Inflammatory macrophage treated with lipopolysaccharide for 4 hours (primary cell): ENCODE measurements at regions not wholly inside any gene's neighbourhood (a gene's known extent, or its start where the extent isn't known, plus 50 kb on each side); places are given as distances from the start of the nearest gene placed in this dataset.
A peak's percentile ranks its signal among the peaks of the same experiment; 100 is the strongest.

ENCODE experiments used
- DNase-seq: peaks from one replicate; pipeline ENCODE4 v3.0.0-alpha.2; 2020

GRCh38 chr13:53732664-53733063 is 704.1 kb downstream of the OLFM4 start:
- DNase-seq: no peak

GRCh38 chr13:53743906-53744305 is 715.3 kb downstream of the OLFM4 start:
- DNase-seq: no peak

- DNase-seq: no peak
Observed at GRCh38 chr13:53747825-53748224, 719.2 kb downstream of the OLFM4 start.

GRCh38 chr13:53749306-53749705 is 720.7 kb downstream of the OLFM4 start:
- DNase-seq: no peak

- no peak for DNase-seq
Observed at GRCh38 chr13:53759016-53759415, 730.4 kb downstream of the OLFM4 start.

- DNase-seq: no peak
Observed at GRCh38 chr13:53775807-53776206, 747.2 kb downstream of the OLFM4 start.

GRCh38 chr13:53778937-53779336 is 750.3 kb downstream of the OLFM4 start:
- no peak for DNase-seq

GRCh38 chr13:53781941-53782340 is 753.3 kb downstream of the OLFM4 start:
- no peak for DNase-seq

GRCh38 chr13:53782488-53782961 is 753.9 kb downstream of the OLFM4 start:
- DNase-seq: peak; percentile 51

GRCh38 chr13:53783471-53783870 is 754.9 kb downstream of the OLFM4 start:
- no peak for DNase-seq

GRCh38 chr13:53788286-53788685 is 759.7 kb downstream of the OLFM4 start:
- DNase-seq: no peak

- DNase-seq: no peak
Observed at GRCh38 chr13:53800011-53800410, 771.4 kb downstream of the OLFM4 start.

- DNase-seq: no peak
Observed at GRCh38 chr13:53807251-53807834, 778.7 kb downstream of the OLFM4 start.

GRCh38 chr13:53821632-53822031 is 793.0 kb downstream of the OLFM4 start:
- DNase-seq: no peak

GRCh38 chr13:53822136-53822535 is 793.5 kb downstream of the OLFM4 start:
- no peak for DNase-seq

GRCh38 chr13:53839461-53839860 is 810.8 kb downstream of the OLFM4 start:
- DNase-seq: no peak

GRCh38 chr13:53844473-53845146 is 816.0 kb downstream of the OLFM4 start:
- no peak for DNase-seq

GRCh38 chr13:53847502-53847901 is 818.9 kb downstream of the OLFM4 start:
- DNase-seq: no peak

- no peak for DNase-seq
Observed at GRCh38 chr13:53848366-53848961, 819.9 kb downstream of the OLFM4 start.

GRCh38 chr13:53854321-53854720 is 825.7 kb downstream of the OLFM4 start:
- DNase-seq: no peak

GRCh38 chr13:53856573-53857195 is 828.1 kb downstream of the OLFM4 start:
- no peak for DNase-seq

GRCh38 chr13:53863520-53863919 is 834.9 kb downstream of the OLFM4 start:
- no peak for DNase-seq

GRCh38 chr13:53873558-53873957 is 844.9 kb downstream of the OLFM4 start:
- no peak for DNase-seq

- no peak for DNase-seq
Observed at GRCh38 chr13:53878861-53879260, 850.2 kb downstream of the OLFM4 start.
